SKM-1 treated with dmso at 0.1 percent for 144 hours (cell line): ENCODE measurements at regions not wholly inside any gene's neighbourhood (a gene's known extent, or its start where the extent isn't known, plus 50 kb on each side); places are given as distances from the start of the nearest gene placed in this dataset.

Experiments
- DNase-seq: peaks from one replicate; lab custom pipeline; 2025; ENCODE audit not compliant: unreplicated experiment; lab: John Stamatoyannopoulos, UW

- no peak for DNase-seq
Measured at GRCh38 chr11:93959663-93960062, 61.5 kb upstream of the HEPHL1 start.

GRCh38 chr11:93963072-93963471 lies 58.1 kb upstream of the HEPHL1 start:
- no peak for DNase-seq

GRCh38 chr11:93967258-93967657 lies 53.9 kb upstream of the HEPHL1 start:
- DNase-seq = no peak

GRCh38 chr11:93967944-93968343 lies 53.2 kb upstream of the HEPHL1 start:
- DNase-seq = no peak

GRCh38 chr11:93969925-93970922 lies 50.9 kb upstream of the HEPHL1 start:
- no peak for DNase-seq
